ENCODE measurements at regions not wholly inside any gene's neighbourhood (a gene's known extent, or its start where the extent isn't known, plus 50 kb on each side); places are given as distances from the start of the nearest gene placed in this dataset.
"Not testable (repeated sequence)": the region's sequence is repeated elsewhere in the genome, so short reads cannot be mapped to it uniquely, and the experiment has no call there.

- H3K4me3 ChIP-seq: no peak overlapping the region
- H3K4me1 ChIP-seq (ENCODE audit: low read depth): no peaks in the 10 kb centered on the region
- intact Hi-C loops (cut with DNase I, micrococcal nuclease): no loop called here
- H3K36me3 ChIP-seq (ENCODE audit: low read depth): no peaks in the 10 kb centered on the region
- DNase-seq (no peak), ATAC-seq (no peak)
- no peaks in the 10 kb centered on the region for H3K9me3 ChIP-seq
- no peak for TF ChIP-seq CTCF (IDR thresholded peaks at IDR 0.05)
Observed at GRCh38 chrX:14352511-14352910, 176.8 kb upstream of the GLRA2 start.

- no peaks in the 10 kb centered on the region for H3K9me3 ChIP-seq
- DNase-seq: no peak
- intact Hi-C loops (cut with DNase I, micrococcal nuclease): no loop called here
- no peak for ATAC-seq
- TF ChIP-seq CTCF (IDR thresholded peaks at IDR 0.05): no peak
- no peaks in the 10 kb centered on the region for H3K36me3 ChIP-seq (ENCODE audit: low read depth)
- no peaks in the 10 kb centered on the region for H3K4me1 ChIP-seq (ENCODE audit: low read depth)
- no peak overlapping the region for H3K4me3 ChIP-seq
Observed at GRCh38 chrX:14351611-14352303, 177.6 kb upstream of the GLRA2 start.

GRCh38 chrX:14347523-14347922 is 181.8 kb upstream of the GLRA2 start:
- DNase-seq (no peak), ATAC-seq (no peak)
- H3K36me3 ChIP-seq (ENCODE audit: low read depth): no peaks in the 10 kb centered on the region
- no peaks in the 10 kb centered on the region for H3K9me3 ChIP-seq
- no peak overlapping the region for H3K4me3 ChIP-seq
- intact Hi-C loops (cut with DNase I, micrococcal nuclease): no loop called here
- H3K4me1 ChIP-seq (ENCODE audit: low read depth): no peaks in the 10 kb centered on the region
- no peak for TF ChIP-seq CTCF (IDR thresholded peaks at IDR 0.05)

- ATAC-seq (no peak), DNase-seq (no peak)
- no peak for TF ChIP-seq CTCF (IDR thresholded peaks at IDR 0.05)
- intact Hi-C loops (cut with DNase I, micrococcal nuclease): no loop called here
- Histone ChIP-seq H3K36me3 (ENCODE audit: low read depth) (no peaks in the 10 kb centered on the region), H3K4me1 (ENCODE audit: low read depth) (no peaks in the 10 kb centered on the region), H3K4me3 (no peak overlapping the region), H3K9me3 (no peaks in the 10 kb centered on the region)
Observed at GRCh38 chrX:14344172-14344940, 185.0 kb upstream of the GLRA2 start.

- Histone ChIP-seq H3K4me1 (ENCODE audit: low read depth) (no peaks in the 10 kb centered on the region), H3K36me3 (ENCODE audit: low read depth) (no peaks in the 10 kb centered on the region), H3K4me3 (no peak overlapping the region), H3K9me3 (no peaks in the 10 kb centered on the region)
- DNase-seq: no peak
- TF ChIP-seq CTCF (IDR thresholded peaks at IDR 0.05): no peak
- intact Hi-C loops (cut with DNase I, micrococcal nuclease): no loop called here
- ATAC-seq: no peak
Observed at GRCh38 chrX:14309431-14309830, 219.9 kb upstream of the GLRA2 start.

GRCh38 chrX:14308976-14309375 is 220.4 kb upstream of the GLRA2 start:
- intact Hi-C loops (cut with DNase I, micrococcal nuclease); DNase-seq; H3K4me3 ChIP-seq; H3K4me1 ChIP-seq (ENCODE audit: low read depth); ATAC-seq; H3K36me3 ChIP-seq (ENCODE audit: low read depth); H3K9me3 ChIP-seq: not testable (repeated sequence)

Measured in mucosa of descending colon (tissue), 3 donors.